ENCODE measurements at regions not wholly inside any gene's neighbourhood (a gene's known extent, or its start where the extent isn't known, plus 50 kb on each side); places are given as distances from the start of the nearest gene placed in this dataset.

DNA sequence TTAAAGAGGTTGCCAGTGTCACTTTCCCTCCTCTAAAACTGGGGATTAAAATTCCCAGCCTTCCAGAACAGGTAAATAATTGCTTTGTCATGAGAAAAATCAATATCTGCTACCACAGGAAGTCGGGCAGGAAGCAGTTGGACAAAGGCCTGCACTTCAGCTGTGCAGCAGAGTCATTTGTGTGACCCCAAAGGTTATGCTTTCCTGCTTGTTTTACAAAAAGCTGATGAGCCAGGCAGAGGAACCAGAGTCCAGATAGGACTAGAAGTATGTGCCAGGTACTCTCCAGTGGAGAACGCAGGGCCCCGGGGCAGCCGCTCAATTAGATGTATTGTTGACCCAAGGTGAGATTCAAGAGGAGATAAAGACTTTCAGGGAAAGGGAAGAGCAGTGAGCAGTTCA lies 117.1 kb upstream of the FRMD6 start:
- peak in 6 of 7 donors; percentile 22 to 66 (median 32) for DNase-seq

GRCh38 chr14:51535443-51536044 lies 116.2 kb upstream of the FRMD6 start:
- H3K27me3 ChIP-seq = no peaks in the 10 kb centered on the region
- no peak overlapping the region for H3K4me3 ChIP-seq
- 89 to 95% (median 93%) methylated on average over 2 of the region's 2 CpGs for WGBS, 4 donors
- intact Hi-C loops (cut with DNase I) = no loop called here
- no peak overlapping the region for H3K27ac ChIP-seq
- no peaks in the 10 kb centered on the region for H3K9me3 ChIP-seq (replicated peaks in 1 of 3)
- no peaks in the 10 kb centered on the region for H3K36me3 ChIP-seq (replicated peaks in 1 of 2)
- no peak for DNase-seq
- TF ChIP-seq, protein P1, sequence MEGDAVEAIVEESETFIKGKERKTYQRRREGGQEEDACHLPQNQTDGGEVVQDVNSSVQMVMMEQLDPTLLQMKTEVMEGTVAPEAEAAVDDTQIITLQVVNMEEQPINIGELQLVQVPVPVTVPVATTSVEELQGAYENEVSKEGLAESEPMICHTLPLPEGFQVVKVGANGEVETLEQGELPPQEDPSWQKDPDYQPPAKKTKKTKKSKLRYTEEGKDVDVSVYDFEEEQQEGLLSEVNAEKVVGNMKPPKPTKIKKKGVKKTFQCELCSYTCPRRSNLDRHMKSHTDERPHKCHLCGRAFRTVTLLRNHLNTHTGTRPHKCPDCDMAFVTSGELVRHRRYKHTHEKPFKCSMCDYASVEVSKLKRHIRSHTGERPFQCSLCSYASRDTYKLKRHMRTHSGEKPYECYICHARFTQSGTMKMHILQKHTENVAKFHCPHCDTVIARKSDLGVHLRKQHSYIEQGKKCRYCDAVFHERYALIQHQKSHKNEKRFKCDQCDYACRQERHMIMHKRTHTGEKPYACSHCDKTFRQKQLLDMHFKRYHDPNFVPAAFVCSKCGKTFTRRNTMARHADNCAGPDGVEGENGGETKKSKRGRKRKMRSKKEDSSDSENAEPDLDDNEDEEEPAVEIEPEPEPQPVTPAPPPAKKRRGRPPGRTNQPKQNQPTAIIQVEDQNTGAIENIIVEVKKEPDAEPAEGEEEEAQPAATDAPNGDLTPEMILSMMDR (IDR thresholded peaks at IDR 0.05) = no peak
- TF ChIP-seq POLR2A (IDR thresholded peaks at IDR 0.05) = no peak
- peaks cover 0 to 9% of the 10 kb centered on the region in 2 donors for H3K4me1 ChIP-seq (replicated peaks in 1 of 2)

More for the DNA sequence above, 117.1 kb upstream of the FRMD6 start:
- H3K36me3 ChIP-seq (replicated peaks in 1 of 2) = no peaks in the 10 kb centered on the region
- no peaks in the 10 kb centered on the region for H3K9me3 ChIP-seq (replicated peaks in 1 of 3)
- peaks cover 0 to 9% of the 10 kb centered on the region in 2 donors for H3K4me1 ChIP-seq (replicated peaks in 1 of 2)
- no peak overlapping the region for H3K4me3 ChIP-seq
- peak overlapping the region in 1 of 5 donors; percentile 6 for H3K27ac ChIP-seq
- no peaks in the 10 kb centered on the region for H3K27me3 ChIP-seq
- 26 to 37% (median 29%) methylated on average over 4 of the region's 4 CpGs for WGBS, 4 donors
- intact Hi-C loops (cut with DNase I) = no loop called here
- no peak for TF ChIP-seq POLR2A (IDR thresholded peaks at IDR 0.05)
- TF ChIP-seq, protein P1 (IDR thresholded peaks at IDR 0.05) = no peak

- no peak for TF ChIP-seq POLR2A (IDR thresholded peaks at IDR 0.05)
- TF ChIP-seq, protein P1 (IDR thresholded peaks at IDR 0.05) = no peak
- no peak for DNase-seq
- Histone ChIP-seq H3K36me3 (replicated peaks in 1 of 2) (no peaks in the 10 kb centered on the region), H3K27ac (no peak overlapping the region), H3K9me3 (replicated peaks in 1 of 3) (no peaks in the 10 kb centered on the region), H3K4me3 (no peak overlapping the region), H3K27me3 (no peaks in the 10 kb centered on the region), H3K4me1 (replicated peaks in 1 of 2) (peaks cover 0 to 9% of the 10 kb centered on the region in 2 donors)
- intact Hi-C loops (cut with DNase I) = no loop called here
- 88 to 97% (median 92%) methylated on average over 1 of the region's 1 CpG for WGBS, 4 donors
Observed at GRCh38 chr14:51538973-51539372, 112.7 kb upstream of the FRMD6 start.

GRCh38 chr14:51539571-51540037 lies 112.1 kb upstream of the FRMD6 start:
- TF ChIP-seq POLR2A (IDR thresholded peaks at IDR 0.05) = no peak
- TF ChIP-seq, protein P1 (IDR thresholded peaks at IDR 0.05) = no peak
- Histone ChIP-seq H3K4me1 (replicated peaks in 1 of 2) (peaks cover 0 to 4% of the 10 kb centered on the region in 2 donors), H3K27ac (no peak overlapping the region), H3K4me3 (no peak overlapping the region), H3K9me3 (replicated peaks in 1 of 3) (no peaks in the 10 kb centered on the region), H3K27me3 (no peaks in the 10 kb centered on the region), H3K36me3 (replicated peaks in 1 of 2) (no peaks in the 10 kb centered on the region)
- DNase-seq = no peak
- intact Hi-C loops (cut with DNase I) = no loop called here
- 50 to 57% (median 55%) methylated on average over 1 of the region's 1 CpG for WGBS, 4 donors

Data from adrenal gland (tissue), 9 donors.